ENCODE measurements at regions not wholly inside any gene's neighbourhood (a gene's known extent, or its start where the extent isn't known, plus 50 kb on each side); places are given as distances from the start of the nearest gene placed in this dataset.

- DNase-seq = no peak
These were observed 95.1 kb upstream of the NRXN3 start for GRCh38 chr14:78075033-78075432.

- DNase-seq = no peak
These were observed 94.5 kb upstream of the NRXN3 start for GRCh38 chr14:78075555-78076277.

- no peak for DNase-seq
These were observed 88.9 kb upstream of the NRXN3 start for GRCh38 chr14:78081245-78081644.

- DNase-seq = no peak
These were observed 86.3 kb upstream of the NRXN3 start for GRCh38 chr14:78083837-78084236.

GRCh38 chr14:78086342-78086741, 83.8 kb upstream of the NRXN3 start:
- no peak for DNase-seq

- DNase-seq = no peak
These were observed 81.3 kb upstream of the NRXN3 start for GRCh38 chr14:78088916-78089315.

- no peak for DNase-seq
These were observed 79.3 kb upstream of the NRXN3 start for GRCh38 chr14:78090864-78091263.

GRCh38 chr14:78091361-78091760, 78.8 kb upstream of the NRXN3 start:
- DNase-seq = no peak

GRCh38 chr14:78092040-78092439, 78.1 kb upstream of the NRXN3 start:
- DNase-seq = no peak

- no peak for DNase-seq
These were observed 66.9 kb upstream of the NRXN3 start for GRCh38 chr14:78103271-78103670.

- no peak for DNase-seq
These were observed 66.0 kb upstream of the NRXN3 start for GRCh38 chr14:78104160-78104559.

- no peak for DNase-seq
These were observed 65.5 kb upstream of the NRXN3 start for GRCh38 chr14:78104655-78105054.

- no peak for DNase-seq
These were observed 63.8 kb upstream of the NRXN3 start for GRCh38 chr14:78106381-78106780.

- no peak for DNase-seq
These were observed 63.0 kb upstream of the NRXN3 start for GRCh38 chr14:78107166-78107565.

GRCh38 chr14:78119440-78119839, 50.7 kb upstream of the NRXN3 start:
- DNase-seq = no peak
